ENCODE measurements at regions not wholly inside any gene's neighbourhood (a gene's known extent, or its start where the extent isn't known, plus 50 kb on each side); places are given as distances from the start of the nearest gene placed in this dataset.

- Histone ChIP-seq H3K27me3 (ENCODE audit: insufficient read depth, low read length) (no peaks in the 10 kb centered on the region), H2AFZ (ENCODE audit: low read length) (no peak overlapping the region), H3K9me3 (ENCODE audit: control insufficient read depth, low read depth, low read length) (no peaks in the 10 kb centered on the region), H2BK15ac (ENCODE audit: low read depth, low read length) (no peak overlapping the region), H4K91ac (ENCODE audit: insufficient read length, low read depth, low read length) (no peak overlapping the region), H3K23ac (ENCODE audit: insufficient read length, low read depth, low read length) (no peak overlapping the region), H3K27ac (ENCODE audit: insufficient read length, low read depth, low read length) (no peak overlapping the region), H3K79me2 (ENCODE audit: insufficient read depth, low read length) (no peaks in the 10 kb centered on the region), H3K4me1 (ENCODE audit: insufficient read depth, low read length) (peaks cover 4% of the 10 kb centered on the region; the same call in 1 of the 2 replicates), H3K4ac (ENCODE audit: low read depth, low read length) (no peak overlapping the region), H3K14ac (ENCODE audit: insufficient read depth, low read length) (no peak overlapping the region), H4K20me1 (ENCODE audit: control insufficient read depth, insufficient read depth, insufficient read length) (no peaks in the 10 kb centered on the region), H3T11ph (ENCODE audit: low read length) (no peak overlapping the region), H4K8ac (replicated peaks; ENCODE audit: insufficient read length, low read depth, low read length) (no peak overlapping the region), H3K4me2 (ENCODE audit: insufficient read depth, insufficient read length, low read length) (no peak overlapping the region), H4K5ac (ENCODE audit: insufficient read length, low read depth, low read length) (no peak overlapping the region), H3K9ac (ENCODE audit: extremely low read depth, insufficient read length, low read length) (no peak overlapping the region), H3K56ac (ENCODE audit: insufficient read length, low read depth, low read length) (no peak overlapping the region), H3K18ac (ENCODE audit: insufficient read length, low read depth, low read length) (no peak overlapping the region), H2AK5ac (ENCODE audit: insufficient read length, low read length) (no peak overlapping the region), H2BK120ac (ENCODE audit: low read depth, low read length, poor library complexity, severe bottlenecking) (no peak overlapping the region), H2BK20ac (ENCODE audit: low read depth, low read length, poor library complexity, severe bottlenecking) (no peak overlapping the region), H2BK5ac (ENCODE audit: insufficient read length, low read length) (no peak overlapping the region), H3K79me1 (ENCODE audit: insufficient read depth, low read depth, low read length, poor library complexity, severe bottlenecking) (no peaks in the 10 kb centered on the region), H2BK12ac (ENCODE audit: insufficient read length, low read depth, low read length) (no peak overlapping the region), H3K23me2 (ENCODE audit: insufficient read length, low read depth, low read length, poor library complexity, severe bottlenecking) (no peaks in the 10 kb centered on the region)
- H3K27me3 Mint-ChIP-seq (ENCODE audit: low read depth) = peaks cover 14% of the 10 kb centered on the region
- no peak overlapping the region for H3K27ac Mint-ChIP-seq
- peaks cover 0 to 15% (median 0%) of the 10 kb centered on the region in 3 experiments; a peak in 5 of 7 replicates for H3K36me3 Mint-ChIP-seq (ENCODE audit: insufficient read depth in 1 of 3, low read depth in 3 of 3)
- WGBS (ENCODE audit: extremely low coverage, insufficient read length, low lambda C conversion rate) = no CpG with 5 or more reads among the region's 2 CpGs
- no peak overlapping the region for H3K4me3 Mint-ChIP-seq
- peaks cover 7 to 14% of the 10 kb centered on the region in 2 experiments; a peak in 4 of 5 replicates for H3K9me3 Mint-ChIP-seq
- H3K4me1 Mint-ChIP-seq = peaks cover 14 to 21% of the 10 kb centered on the region in 2 experiments
- no peak for DNase-seq
- no peak for TF ChIP-seq CTCF (conservative IDR thresholded peaks at IDR 0.05)
These were observed 68.2 kb upstream of the CORO2B start for GRCh38 chr15:68510558-68510957.

All from H9 (cell line).